HL-60 (cell line): ENCODE measurements at regions not wholly inside any gene's neighbourhood (a gene's known extent, or its start where the extent isn't known, plus 50 kb on each side); places are given as distances from the start of the nearest gene placed in this dataset.

Source experiments
- POLR2AphosphoS5 ChIP-seq: IDR thresholded peaks from 2 replicates; pipeline ENCODE4 v1.6.1; 2012; ENCODE audit warnings: low read depth
- SPI1 ChIP-seq: IDR thresholded peaks from 2 replicates; pipeline ENCODE4 v1.6.1; 2012; ENCODE audit warnings: low read depth, mild to moderate bottlenecking, borderline replicate concordance
- TF ChIP-seq, protein P1 (sequence below): IDR thresholded peaks from one replicate; pipeline ENCODE4 v1.5.1; 2011; ENCODE audit warnings: low read length, control low read depth, inconsistent platforms; ENCODE audit not compliant: insufficient read depth
- TF ChIP-seq, protein P2 (sequence below): IDR thresholded peaks from 2 replicates; pipeline ENCODE4 v1.6.1; 2012; ENCODE audit warnings: low read depth; ENCODE audit not compliant: insufficient replicate concordance

DNA sequence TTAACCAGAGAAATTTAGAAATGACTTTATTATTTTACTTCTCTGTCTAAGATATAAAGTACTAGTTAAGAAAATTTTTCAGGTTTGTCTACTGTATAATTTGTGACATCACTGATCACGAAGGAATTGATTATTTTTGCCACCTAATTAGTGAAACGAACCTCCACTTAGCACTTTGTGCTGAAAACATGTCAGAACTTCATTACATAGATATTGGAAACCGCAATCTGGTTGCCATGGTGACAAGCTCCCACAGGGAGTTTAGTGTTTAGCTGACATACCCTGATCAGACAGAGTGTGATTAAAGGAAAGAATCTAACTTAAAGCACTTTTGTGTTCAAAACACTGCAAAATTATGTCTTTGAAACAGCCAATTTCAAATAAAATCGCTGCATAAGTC lies 668.4 kb upstream of the CCNG1 start:
- TF ChIP-seq, protein P1, sequence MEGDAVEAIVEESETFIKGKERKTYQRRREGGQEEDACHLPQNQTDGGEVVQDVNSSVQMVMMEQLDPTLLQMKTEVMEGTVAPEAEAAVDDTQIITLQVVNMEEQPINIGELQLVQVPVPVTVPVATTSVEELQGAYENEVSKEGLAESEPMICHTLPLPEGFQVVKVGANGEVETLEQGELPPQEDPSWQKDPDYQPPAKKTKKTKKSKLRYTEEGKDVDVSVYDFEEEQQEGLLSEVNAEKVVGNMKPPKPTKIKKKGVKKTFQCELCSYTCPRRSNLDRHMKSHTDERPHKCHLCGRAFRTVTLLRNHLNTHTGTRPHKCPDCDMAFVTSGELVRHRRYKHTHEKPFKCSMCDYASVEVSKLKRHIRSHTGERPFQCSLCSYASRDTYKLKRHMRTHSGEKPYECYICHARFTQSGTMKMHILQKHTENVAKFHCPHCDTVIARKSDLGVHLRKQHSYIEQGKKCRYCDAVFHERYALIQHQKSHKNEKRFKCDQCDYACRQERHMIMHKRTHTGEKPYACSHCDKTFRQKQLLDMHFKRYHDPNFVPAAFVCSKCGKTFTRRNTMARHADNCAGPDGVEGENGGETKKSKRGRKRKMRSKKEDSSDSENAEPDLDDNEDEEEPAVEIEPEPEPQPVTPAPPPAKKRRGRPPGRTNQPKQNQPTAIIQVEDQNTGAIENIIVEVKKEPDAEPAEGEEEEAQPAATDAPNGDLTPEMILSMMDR: no peak
- TF ChIP-seq SPI1 (no peak), POLR2AphosphoS5 (no peak)
- TF ChIP-seq, protein P2, sequence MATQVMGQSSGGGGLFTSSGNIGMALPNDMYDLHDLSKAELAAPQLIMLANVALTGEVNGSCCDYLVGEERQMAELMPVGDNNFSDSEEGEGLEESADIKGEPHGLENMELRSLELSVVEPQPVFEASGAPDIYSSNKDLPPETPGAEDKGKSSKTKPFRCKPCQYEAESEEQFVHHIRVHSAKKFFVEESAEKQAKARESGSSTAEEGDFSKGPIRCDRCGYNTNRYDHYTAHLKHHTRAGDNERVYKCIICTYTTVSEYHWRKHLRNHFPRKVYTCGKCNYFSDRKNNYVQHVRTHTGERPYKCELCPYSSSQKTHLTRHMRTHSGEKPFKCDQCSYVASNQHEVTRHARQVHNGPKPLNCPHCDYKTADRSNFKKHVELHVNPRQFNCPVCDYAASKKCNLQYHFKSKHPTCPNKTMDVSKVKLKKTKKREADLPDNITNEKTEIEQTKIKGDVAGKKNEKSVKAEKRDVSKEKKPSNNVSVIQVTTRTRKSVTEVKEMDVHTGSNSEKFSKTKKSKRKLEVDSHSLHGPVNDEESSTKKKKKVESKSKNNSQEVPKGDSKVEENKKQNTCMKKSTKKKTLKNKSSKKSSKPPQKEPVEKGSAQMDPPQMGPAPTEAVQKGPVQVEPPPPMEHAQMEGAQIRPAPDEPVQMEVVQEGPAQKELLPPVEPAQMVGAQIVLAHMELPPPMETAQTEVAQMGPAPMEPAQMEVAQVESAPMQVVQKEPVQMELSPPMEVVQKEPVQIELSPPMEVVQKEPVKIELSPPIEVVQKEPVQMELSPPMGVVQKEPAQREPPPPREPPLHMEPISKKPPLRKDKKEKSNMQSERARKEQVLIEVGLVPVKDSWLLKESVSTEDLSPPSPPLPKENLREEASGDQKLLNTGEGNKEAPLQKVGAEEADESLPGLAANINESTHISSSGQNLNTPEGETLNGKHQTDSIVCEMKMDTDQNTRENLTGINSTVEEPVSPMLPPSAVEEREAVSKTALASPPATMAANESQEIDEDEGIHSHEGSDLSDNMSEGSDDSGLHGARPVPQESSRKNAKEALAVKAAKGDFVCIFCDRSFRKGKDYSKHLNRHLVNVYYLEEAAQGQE: no peak
